Esophagus muscularis mucosa (tissue), 4 donors: ENCODE measurements at regions not wholly inside any gene's neighbourhood (a gene's known extent, or its start where the extent isn't known, plus 50 kb on each side); places are given as distances from the start of the nearest gene placed in this dataset.

Source experiments
- DNase-seq: peaks from one replicate; pipeline ENCODE4 v3.0.0-alpha.2; 2017; ENCODE audit errors: extremely low spot score
- H3K27ac ChIP-seq, 4 donors: fragments of 200-600 bp; sonication (generic); replicated peaks in 1 of 4; 1 replicate in 3 of 4; 2 replicates in 1 of 4; pipeline ENCODE4 v1.5.1; 2016 to 2019; ENCODE audit warnings: mild to moderate bottlenecking in 1 of 4
- H3K27me3 ChIP-seq, 4 donors: fragments of 200-600 bp; sonication (generic); one replicate each; pipeline versions ENCODE4 v1.5.1 to v1.6.0; 2016 to 2019
- H3K36me3 ChIP-seq, 4 donors: fragments of 200-600 bp; sonication (generic); one replicate each; pipeline ENCODE4 v1.5.1; 2016 to 2019
- H3K4me1 ChIP-seq, 4 donors: fragments of 200-600 bp; sonication (generic); one replicate each; pipeline ENCODE4 v1.5.1; 2016 to 2019
- H3K4me3 ChIP-seq, 4 donors: fragments of 200-600 bp; sonication (generic); 1 replicate in 2 of 4; 2 replicates in 2 of 4; pipeline ENCODE4 v1.5.1; 2016 to 2019; ENCODE audit warnings: mild to moderate bottlenecking in 4 of 4, moderate library complexity in 1 of 4
- H3K9me3 ChIP-seq, 4 donors: fragments of 200-600 bp; sonication (generic); 1 replicate in 3 of 4; 2 replicates in 1 of 4; pipeline ENCODE4 v1.5.1; 2016 to 2019
- EP300 ChIP-seq: sonication (generic); formaldehyde crosslinking; IDR thresholded peaks from one replicate; pipeline ENCODE4 v1.6.1; 2017; ENCODE audit warnings: antibody characterized with exemption
- POLR2A ChIP-seq: fragments of 450-650 bp; IDR thresholded peaks from one replicate; pipeline ENCODE4 v1.6.1; 2017; ENCODE audit warnings: antibody characterized with exemption, moderate library complexity, mild to moderate bottlenecking, low read depth
- POLR2AphosphoS5 ChIP-seq, 2 donors: sonication (generic); formaldehyde crosslinking; IDR thresholded peaks; one replicate each; pipeline ENCODE4 v1.6.1; 2017; ENCODE audit warnings: antibody characterized with exemption in 2 of 2
- WGBS: methylation state at CpG from one replicate; pipeline ENCODE4 v1.1.5; 2018; 5-methylcytosine and 5-hydroxymethylcytosine counted together
- intact Hi-C: fragments of 100-400 bp; cut with DNase I; formaldehyde crosslinking; loops from one replicate; pipeline ENCODE4 v1.15.1; 2023
- TF ChIP-seq, protein P1 (sequence below), 3 experiments: fragments of 200-600 bp in 2 of 3; fragments of 450-650 bp in 1 of 3; sonication (generic) in 2 of 3; IDR thresholded peaks; one replicate each; pipeline ENCODE4 v1.5.1; 2017 to 2019; ENCODE audit warnings: antibody characterized with exemption in 3 of 3, mild to moderate bottlenecking in 2 of 3, moderate library complexity in 1 of 3

DNA sequence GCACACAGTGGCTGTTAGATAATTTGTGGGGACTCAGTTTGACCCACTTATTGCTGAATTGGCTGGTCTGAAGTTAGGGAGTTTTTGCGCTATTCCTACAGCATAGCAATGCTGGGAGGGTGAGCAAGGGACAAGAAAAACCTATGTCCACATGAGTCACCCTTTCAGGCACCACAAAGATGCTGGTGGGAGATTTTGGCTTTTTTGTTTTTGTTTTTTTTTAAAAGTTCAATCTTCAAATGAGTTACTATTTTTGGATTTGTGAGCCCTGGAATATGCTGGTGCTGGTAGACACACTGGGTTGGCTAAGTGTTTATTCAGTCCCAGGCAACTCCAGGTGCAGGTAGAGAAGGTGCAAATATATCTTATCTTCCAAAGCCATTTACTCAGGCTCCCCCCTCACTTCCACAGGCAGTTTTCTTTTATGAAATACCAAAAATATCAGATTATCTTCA is 143.4 kb downstream of the BTG1 start:
- Histone ChIP-seq H3K4me1 (peaks cover 0 to 6% (median 3%) of the 10 kb centered on the region in 4 donors), H3K36me3 (no peaks in the 10 kb centered on the region), H3K27me3 (no peaks in the 10 kb centered on the region), H3K9me3 (no peaks in the 10 kb centered on the region), H3K27ac (no peak overlapping the region), H3K4me3 (no peak overlapping the region)
- intact Hi-C loops, result no loop called here
- DNase-seq, result no peak
- 100% methylated on average over 1 of the region's 1 CpG for WGBS
- TF ChIP-seq, protein P1, sequence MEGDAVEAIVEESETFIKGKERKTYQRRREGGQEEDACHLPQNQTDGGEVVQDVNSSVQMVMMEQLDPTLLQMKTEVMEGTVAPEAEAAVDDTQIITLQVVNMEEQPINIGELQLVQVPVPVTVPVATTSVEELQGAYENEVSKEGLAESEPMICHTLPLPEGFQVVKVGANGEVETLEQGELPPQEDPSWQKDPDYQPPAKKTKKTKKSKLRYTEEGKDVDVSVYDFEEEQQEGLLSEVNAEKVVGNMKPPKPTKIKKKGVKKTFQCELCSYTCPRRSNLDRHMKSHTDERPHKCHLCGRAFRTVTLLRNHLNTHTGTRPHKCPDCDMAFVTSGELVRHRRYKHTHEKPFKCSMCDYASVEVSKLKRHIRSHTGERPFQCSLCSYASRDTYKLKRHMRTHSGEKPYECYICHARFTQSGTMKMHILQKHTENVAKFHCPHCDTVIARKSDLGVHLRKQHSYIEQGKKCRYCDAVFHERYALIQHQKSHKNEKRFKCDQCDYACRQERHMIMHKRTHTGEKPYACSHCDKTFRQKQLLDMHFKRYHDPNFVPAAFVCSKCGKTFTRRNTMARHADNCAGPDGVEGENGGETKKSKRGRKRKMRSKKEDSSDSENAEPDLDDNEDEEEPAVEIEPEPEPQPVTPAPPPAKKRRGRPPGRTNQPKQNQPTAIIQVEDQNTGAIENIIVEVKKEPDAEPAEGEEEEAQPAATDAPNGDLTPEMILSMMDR (IDR thresholded peaks at IDR 0.05), result no peak

DNA sequence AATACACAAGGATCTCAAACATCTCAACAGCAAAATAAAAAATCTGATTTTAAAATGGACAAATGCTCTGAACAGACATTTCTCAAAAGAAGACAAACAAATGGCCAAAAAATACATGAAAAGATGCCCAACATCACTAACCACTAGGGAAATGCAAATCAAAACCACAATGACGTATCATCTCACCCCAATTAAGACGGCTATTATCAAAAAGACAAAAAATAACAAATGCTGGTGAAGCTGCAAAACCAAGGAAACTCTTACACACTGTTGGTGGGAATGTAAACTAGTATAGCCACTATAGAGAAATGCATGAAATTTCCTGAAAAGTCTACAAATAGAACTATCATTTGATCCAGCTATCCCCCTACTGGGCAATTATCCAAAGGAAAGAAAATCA is 145.0 kb downstream of the BTG1 start:
- intact Hi-C loops, result no loop called here
- WGBS, result 74% methylated on average over 2 of the region's 2 CpGs
- Histone ChIP-seq H3K36me3 (no peaks in the 10 kb centered on the region), H3K27ac (no peak overlapping the region), H3K9me3 (no peaks in the 10 kb centered on the region), H3K27me3 (no peaks in the 10 kb centered on the region), H3K4me3 (no peak overlapping the region), H3K4me1 (peaks cover 0 to 6% (median 3%) of the 10 kb centered on the region in 4 donors)
- DNase-seq, result no peak
- TF ChIP-seq POLR2AphosphoS5 (IDR thresholded peaks at IDR 0.05) (no peak), POLR2A (no peak), EP300 (no peak)
- TF ChIP-seq, protein P1 (IDR thresholded peaks at IDR 0.05), result no peak

DNA sequence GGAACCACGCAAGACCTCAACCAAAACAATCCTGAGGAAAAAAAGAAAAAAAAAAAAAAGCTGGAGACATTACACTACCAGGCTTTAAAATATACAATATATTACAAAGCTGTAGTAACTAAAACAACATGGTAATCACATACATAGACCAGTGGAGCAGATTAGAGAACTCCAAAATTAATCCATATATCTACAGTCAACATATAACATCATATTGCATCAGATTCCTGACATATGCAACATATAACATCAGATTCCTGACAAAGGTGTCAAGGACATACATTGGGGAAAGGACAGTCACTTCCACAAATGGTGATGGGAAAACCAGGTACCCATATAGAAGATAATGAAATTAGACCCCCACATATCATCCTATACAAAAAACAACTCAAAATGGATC is 145.8 kb downstream of the BTG1 start:
- intact Hi-C loops, result loop anchor here (10.0 kb wide), 1 partner anchor 565 kb away; no protein-coding TSS in a partner anchor
- no peaks in the 10 kb centered on the region for H3K9me3 ChIP-seq
- no peak for TF ChIP-seq EP300
- no peak for TF ChIP-seq POLR2AphosphoS5 (IDR thresholded peaks at IDR 0.05)
- TF ChIP-seq, protein P1 (IDR thresholded peaks at IDR 0.05), result no peak
- TF ChIP-seq POLR2A, result no peak
- peaks cover 0 to 3% (median 3%) of the 10 kb centered on the region in 4 donors for H3K4me1 ChIP-seq
- no peaks in the 10 kb centered on the region for H3K36me3 ChIP-seq
- H3K27me3 ChIP-seq, result no peaks in the 10 kb centered on the region
- 100% methylated on average over 1 of the region's 1 CpG for WGBS
- no peak overlapping the region for H3K27ac ChIP-seq
- DNase-seq, result no peak
- no peak overlapping the region for H3K4me3 ChIP-seq

DNA sequence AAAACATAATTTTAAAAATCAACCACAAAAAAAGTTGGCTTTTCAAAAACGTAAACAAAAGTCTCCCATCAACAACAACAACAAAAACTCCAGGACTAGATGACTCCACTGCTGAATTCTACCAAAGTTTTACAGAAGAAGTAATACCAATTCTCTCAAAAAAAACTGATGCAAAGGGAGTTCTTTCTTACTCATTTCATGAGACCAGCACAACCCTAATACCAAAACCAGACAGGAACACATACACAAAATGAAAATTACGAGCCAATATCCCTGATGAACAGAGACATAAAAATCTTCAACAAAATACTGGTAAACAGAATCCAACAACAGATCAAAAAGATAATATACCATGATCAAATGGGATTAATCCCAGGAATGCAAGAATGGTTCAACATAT is 147.3 kb downstream of the BTG1 start:
- intact Hi-C loops, result loop anchor here (10.0 kb wide), 1 partner anchor 566 kb away; no protein-coding TSS in a partner anchor
- no peaks in the 10 kb centered on the region for H3K27me3 ChIP-seq
- H3K4me3 ChIP-seq, result no peak overlapping the region
- H3K9me3 ChIP-seq, result no peaks in the 10 kb centered on the region
- H3K27ac ChIP-seq, result no peak overlapping the region
- DNase-seq, result no peak
- TF ChIP-seq, protein P1 (IDR thresholded peaks at IDR 0.05), result no peak
- TF ChIP-seq EP300 (no peak), POLR2AphosphoS5 (IDR thresholded peaks at IDR 0.05) (no peak), POLR2A (no peak)
- no peaks in the 10 kb centered on the region for H3K36me3 ChIP-seq
- peaks cover 0 to 9% (median 2%) of the 10 kb centered on the region in 4 donors for H3K4me1 ChIP-seq
- WGBS, result 93% methylated on average over 2 of the region's 2 CpGs

GRCh38 chr12:91994208-91994797 is 151.3 kb downstream of the BTG1 start:
- intact Hi-C loops, result loop anchor here (10.0 kb wide), 1 partner anchor 570 kb away; no protein-coding TSS in a partner anchor
- H3K27ac ChIP-seq, result no peak overlapping the region
- H3K27me3 ChIP-seq, result no peaks in the 10 kb centered on the region
- H3K9me3 ChIP-seq, result no peaks in the 10 kb centered on the region
- TF ChIP-seq, protein P1 (IDR thresholded peaks at IDR 0.05), result no peak
- TF ChIP-seq POLR2A (no peak), EP300 (no peak), POLR2AphosphoS5 (IDR thresholded peaks at IDR 0.05) (no peak)
- no peak overlapping the region for H3K4me3 ChIP-seq
- no peaks in the 10 kb centered on the region for H3K36me3 ChIP-seq
- H3K4me1 ChIP-seq, result peaks cover 0 to 6% (median 0%) of the 10 kb centered on the region in 4 donors
- DNase-seq, result no peak
- 76% methylated on average over 5 of the region's 5 CpGs for WGBS
